Urothelium cell line (cell line): ENCODE measurements at regions not wholly inside any gene's neighbourhood (a gene's known extent, or its start where the extent isn't known, plus 50 kb on each side); places are given as distances from the start of the nearest gene placed in this dataset.
"Not testable (repeated sequence)": the region's sequence is repeated elsewhere in the genome, so short reads cannot be mapped to it uniquely, and the experiment has no call there.

Experiments used
- DNase-seq: peaks from one replicate; pipeline ENCODE4 v3.0.0; 2011; ENCODE audit warnings: low spot score, mixed read lengths
- FAIRE-seq: peaks from 2 replicates; lab custom pipeline; 2011; peaks lifted over from hg19 to GRCh38; lab: Jason Lieb, UNC

- no peak for DNase-seq
- no peak for FAIRE-seq
These were observed 86.4 kb upstream of the SEZ6L start for GRCh38 chr22:26082866-26083265.

GRCh38 chr22:26086359-26086758 lies 82.9 kb upstream of the SEZ6L start:
- FAIRE-seq (peak; percentile 74), DNase-seq (peak; percentile 28)

- no peak for DNase-seq
- no peak for FAIRE-seq
These were observed 81.4 kb upstream of the SEZ6L start for GRCh38 chr22:26087816-26088215.

GRCh38 chr22:26090821-26091220 lies 78.4 kb upstream of the SEZ6L start:
- no peak for DNase-seq
- FAIRE-seq, result peak; percentile 9

GRCh38 chr22:26094497-26094896 lies 74.8 kb upstream of the SEZ6L start:
- not testable (repeated sequence) for FAIRE-seq, DNase-seq

- FAIRE-seq (peak; percentile 55), DNase-seq (no peak)
These were observed 73.9 kb upstream of the SEZ6L start for GRCh38 chr22:26095256-26095956.

- no peak for FAIRE-seq
- DNase-seq, result no peak
These were observed 71.9 kb upstream of the SEZ6L start for GRCh38 chr22:26097411-26097810.

- peak; percentile 89 for FAIRE-seq
- no peak for DNase-seq
These were observed 71.4 kb upstream of the SEZ6L start for GRCh38 chr22:26097840-26098239.

GRCh38 chr22:26103023-26103422 lies 66.2 kb upstream of the SEZ6L start:
- FAIRE-seq (peak; percentile 98), DNase-seq (no peak)

- FAIRE-seq (no peak), DNase-seq (no peak)
These were observed 62.9 kb upstream of the SEZ6L start for GRCh38 chr22:26106412-26106811.

GRCh38 chr22:26109686-26110315 lies 59.5 kb upstream of the SEZ6L start:
- DNase-seq, result no peak
- peak; percentile 86 for FAIRE-seq

GRCh38 chr22:26114826-26115225 lies 54.4 kb upstream of the SEZ6L start:
- DNase-seq, result no peak
- FAIRE-seq, result no peak

GRCh38 chr22:26115266-26115665 lies 54.0 kb upstream of the SEZ6L start:
- no peak for DNase-seq
- FAIRE-seq, result no peak
